Amniotic epithelial cell (primary cell): ENCODE measurements at regions not wholly inside any gene's neighbourhood (a gene's known extent, or its start where the extent isn't known, plus 50 kb on each side); places are given as distances from the start of the nearest gene placed in this dataset.

Experiments used
- DNase-seq: peaks from one replicate; pipeline ENCODE4 v3.0.0-alpha.2; 2010; ENCODE audit warnings: low read depth

GRCh38 chr11:70725739-70726138 is 327.4 kb downstream of the CTTN start:
- no peak for DNase-seq

- no peak for DNase-seq
Observed at GRCh38 chr11:70727021-70727420, 328.7 kb downstream of the CTTN start.

GRCh38 chr11:70727899-70728620 is 329.7 kb downstream of the CTTN start:
- no peak for DNase-seq

- no peak for DNase-seq
Observed at GRCh38 chr11:70729949-70730348, 331.6 kb downstream of the CTTN start.

- no peak for DNase-seq
Observed at GRCh38 chr11:70730411-70730810, 332.1 kb downstream of the CTTN start.

- no peak for DNase-seq
Observed at GRCh38 chr11:70731271-70732022, 333.1 kb downstream of the CTTN start.

- no peak for DNase-seq
Observed at GRCh38 chr11:70732023-70732880, 333.9 kb downstream of the CTTN start.

- no peak for DNase-seq
Observed at GRCh38 chr11:70732881-70733196, 334.5 kb downstream of the CTTN start.

- DNase-seq = no peak
Observed at GRCh38 chr11:70733327-70734325, 335.3 kb downstream of the CTTN start.

GRCh38 chr11:70734379-70734778 is 336.1 kb downstream of the CTTN start:
- DNase-seq = no peak

GRCh38 chr11:70734911-70735310 is 336.6 kb downstream of the CTTN start:
- DNase-seq = no peak

- DNase-seq = no peak
Observed at GRCh38 chr11:70735976-70736375, 337.6 kb downstream of the CTTN start.

- no peak for DNase-seq
Observed at GRCh38 chr11:70736461-70736860, 338.1 kb downstream of the CTTN start.

GRCh38 chr11:70736937-70737640 is 338.8 kb downstream of the CTTN start:
- DNase-seq = no peak

GRCh38 chr11:70737816-70738630 is 339.7 kb downstream of the CTTN start:
- no peak for DNase-seq

GRCh38 chr11:70738661-70739060 is 340.3 kb downstream of the CTTN start:
- no peak for DNase-seq

- DNase-seq = no peak
Observed at GRCh38 chr11:70739091-70739490, 340.8 kb downstream of the CTTN start.

GRCh38 chr11:70739811-70740487 is 341.6 kb downstream of the CTTN start:
- no peak for DNase-seq

GRCh38 chr11:70740488-70740851 is 342.1 kb downstream of the CTTN start:
- DNase-seq = no peak

- no peak for DNase-seq
Observed at GRCh38 chr11:70741085-70741484, 342.8 kb downstream of the CTTN start.
